ENCODE measurements at regions not wholly inside any gene's neighbourhood (a gene's known extent, or its start where the extent isn't known, plus 50 kb on each side); places are given as distances from the start of the nearest gene placed in this dataset.

DNA sequence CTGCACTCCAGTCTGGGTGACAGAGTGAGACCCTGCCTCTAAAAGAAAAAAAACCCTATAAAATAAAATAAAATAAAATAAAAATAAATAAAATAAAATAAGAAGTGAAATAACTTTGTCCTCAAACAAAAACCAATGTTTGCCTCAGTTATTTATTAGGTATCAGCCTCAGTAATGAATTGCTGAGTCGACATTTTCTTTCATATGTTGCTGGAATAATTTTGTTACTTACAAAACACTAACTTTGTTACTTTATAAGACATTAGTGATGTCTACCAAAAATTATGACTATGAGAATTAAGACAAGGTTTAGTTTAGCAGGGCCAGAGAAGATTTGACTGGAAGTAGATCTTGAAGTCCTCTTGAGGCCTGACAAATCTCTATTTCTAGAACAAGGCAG, 2074.5 kb upstream of the PCDH20 start:
- no peak for TF ChIP-seq EED (CRISPR knock-in tag; IDR thresholded peaks at IDR 0.05)
- TF ChIP-seq, protein P1, sequence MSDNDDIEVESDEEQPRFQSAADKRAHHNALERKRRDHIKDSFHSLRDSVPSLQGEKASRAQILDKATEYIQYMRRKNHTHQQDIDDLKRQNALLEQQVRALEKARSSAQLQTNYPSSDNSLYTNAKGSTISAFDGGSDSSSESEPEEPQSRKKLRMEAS (IDR thresholded peaks at IDR 0.05): no peak
